PC-3 (cell line): ENCODE measurements at regions not wholly inside any gene's neighbourhood (a gene's known extent, or its start where the extent isn't known, plus 50 kb on each side); places are given as distances from the start of the nearest gene placed in this dataset.

Source experiments
- ATAC-seq: fragments of 200-7000 bp; cut with Tn5 transposase; 2 replicates; pipeline ENCODE4 v1.9.1; 2020; ENCODE audit warnings: mild to moderate bottlenecking, moderate library complexity
- BruUV-seq: library from RNA; stranded (reverse); fragments of 400-500 nt; replicated peaks from 2 replicates; lab custom pipeline; 2021; lab: Mats Ljungman, UMichigan
- CTCF ChIA-PET: fragments of 300-600 bp; sonication (Branson Sonifier 250); formaldehyde crosslinking; loops from one replicate; lab custom pipeline; 2022; ENCODE audit warnings: antibody characterized with exemption; lab: Charles Lee
- POLR2A ChIA-PET: fragments of 300-600 bp; sonication (Branson Sonifier 250); formaldehyde crosslinking; loops from one replicate; lab custom pipeline; 2022; ENCODE audit warnings: antibody characterized with exemption; ENCODE audit not compliant: unreplicated experiment; lab: Charles Lee
- DNase-seq: peaks from one replicate; pipeline ENCODE4 v3.0.0-alpha.2; 2015
- H2AFZ ChIP-seq: fragments of 300-600 bp; sonication (generic); 2 replicates; pipeline ENCODE4 v1.6.0; 2016; ENCODE audit warnings: antibody characterized with exemption, low read length
- H3F3A ChIP-seq: fragments of 300-600 bp; sonication (generic); one replicate; pipeline ENCODE4 v1.6.0; 2017; ENCODE audit warnings: antibody characterized with exemption, low read length, control low read depth, mild to moderate bottlenecking; ENCODE audit not compliant: unreplicated experiment
- H3K27ac ChIP-seq: fragments of 300-600 bp; sonication (generic); 2 replicates; pipeline ENCODE4 v1.5.1; 2016; ENCODE audit warnings: mild to moderate bottlenecking, low read length
- H3K27me3 ChIP-seq: fragments of 300-600 bp; sonication (generic); 2 replicates; pipeline ENCODE4 v1.6.1; 2016; ENCODE audit warnings: low read length, mixed read lengths
- H3K36me3 ChIP-seq: fragments of 300-600 bp; sonication (generic); 2 replicates; pipeline ENCODE4 v1.6.1; 2016; ENCODE audit warnings: low read depth, mixed run types, low read length, mixed read lengths
- H3K4me1 ChIP-seq: fragments of 300-600 bp; sonication (generic); 2 replicates; pipeline ENCODE4 v1.5.1; 2016; ENCODE audit warnings: low read length; ENCODE audit not compliant: insufficient read depth
- H3K4me2 ChIP-seq: fragments of 300-600 bp; sonication (generic); 2 replicates; pipeline ENCODE4 v1.6.0; 2016; ENCODE audit warnings: low read length
- H3K4me3 ChIP-seq: fragments of 300-600 bp; sonication (generic); 2 replicates; pipeline ENCODE4 v1.5.1; 2016; ENCODE audit warnings: mild to moderate bottlenecking, low read length, mixed read lengths
- H3K79me2 ChIP-seq: fragments of 300-600 bp; sonication (generic); 2 replicates; pipeline ENCODE4 v1.6.1; 2017; ENCODE audit warnings: low read length, mixed read lengths
- H3K9ac ChIP-seq: fragments of 300-600 bp; sonication (generic); 2 replicates; pipeline ENCODE4 v1.6.0; 2016; ENCODE audit warnings: mild to moderate bottlenecking, low read length
- H3K9me2 ChIP-seq: fragments of 300-600 bp; sonication (generic); replicated peaks from 2 replicates; pipeline ENCODE4 v1.6.1; 2016; ENCODE audit warnings: mixed run types, low read length, mixed read lengths
- H3K9me3 ChIP-seq: fragments of 300-600 bp; sonication (generic); 2 replicates; pipeline ENCODE4 v1.6.1; 2016; ENCODE audit warnings: low read length, mixed read lengths
- H4K20me1 ChIP-seq: fragments of 300-600 bp; sonication (generic); 2 replicates; pipeline ENCODE4 v1.6.1; 2016; ENCODE audit warnings: low read length, mixed read lengths
- EZH2 ChIP-seq: fragments of 300-600 bp; sonication (generic); IDR thresholded peaks from one replicate; pipeline ENCODE4 v1.6.1; 2017; ENCODE audit warnings: antibody characterized with exemption, mild to moderate bottlenecking, low read length; ENCODE audit not compliant: unreplicated experiment
- EZH2phosphoT487 ChIP-seq: fragments of 300-600 bp; sonication (generic); IDR thresholded peaks from 2 replicates; pipeline ENCODE4 v1.6.1; 2018; ENCODE audit warnings: mild to moderate bottlenecking, antibody characterized with exemption, low read length, borderline replicate concordance
- intact Hi-C: fragments of 100-400 bp; cut with micrococcal nuclease; formaldehyde crosslinking; loops from 2 replicates; pipeline ENCODE4 v1.9.0; 2023
- TF ChIP-seq, protein P1 (sequence below): fragments of 300-600 bp; sonication (generic); conservative IDR thresholded peaks from 2 replicates; pipeline ENCODE4 v1.5.1; 2017; ENCODE audit warnings: antibody characterized with exemption, low read depth, mild to moderate bottlenecking, low read length

DNA sequence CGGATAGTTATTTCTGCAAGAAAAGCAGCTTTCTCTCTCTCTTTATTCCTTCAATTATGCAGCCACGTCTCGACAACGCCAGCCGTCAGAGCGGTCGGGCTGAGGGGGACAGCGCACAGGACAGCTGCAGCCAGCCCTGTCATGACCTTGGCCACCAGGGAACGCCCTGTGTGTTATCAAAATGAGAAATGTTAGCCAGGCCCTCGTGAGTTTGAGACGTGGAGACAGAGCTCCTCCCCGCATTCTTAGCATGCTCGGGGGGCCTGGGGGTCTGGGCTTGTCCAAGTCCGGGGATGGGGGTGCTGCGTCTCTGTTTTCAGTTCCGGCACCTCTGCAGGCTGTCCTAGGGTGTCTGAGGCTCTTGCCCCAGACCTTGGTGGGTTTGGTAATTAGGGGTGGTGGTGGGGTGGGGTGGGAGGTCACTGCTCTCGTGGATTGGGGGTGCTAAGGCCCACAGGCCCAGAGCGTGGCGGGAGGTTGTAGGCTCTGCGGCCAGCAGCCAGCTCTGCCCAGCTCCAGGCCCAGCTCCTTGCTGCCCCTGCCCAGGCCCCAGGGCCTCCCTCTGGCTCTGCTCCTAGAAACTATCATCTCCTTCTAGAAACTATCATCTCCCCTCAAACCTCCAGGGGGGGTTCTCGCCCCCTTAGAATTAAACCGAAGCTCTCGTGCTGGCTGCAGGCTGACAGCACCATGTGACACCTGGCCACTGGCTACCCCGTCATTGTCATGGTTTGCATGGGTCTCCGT is 54.3 kb upstream of the GATA5 start:
- H3K4me2 ChIP-seq, result no peak overlapping the region
- BruUV-seq, result no TSS peak
- H3K4me1 ChIP-seq, result no peaks in the 10 kb centered on the region
- H3K4me3 ChIP-seq, result no peak overlapping the region
- no peaks in the 10 kb centered on the region for H3K9me3 ChIP-seq
- no peaks in the 10 kb centered on the region for H3F3A ChIP-seq
- DNase-seq (no peak), ATAC-seq (no peak)
- no peaks in the 10 kb centered on the region for H3K9me2 ChIP-seq
- no peak overlapping the region for H3K9ac ChIP-seq
- H4K20me1 ChIP-seq, result no peaks in the 10 kb centered on the region
- no peaks in the 10 kb centered on the region for H3K36me3 ChIP-seq
- intact Hi-C loops, result no loop called here
- no peak overlapping the region for H3K27ac ChIP-seq
- TF ChIP-seq EZH2phosphoT487 (no peak), EZH2 (no peak)
- TF ChIP-seq, protein P1, sequence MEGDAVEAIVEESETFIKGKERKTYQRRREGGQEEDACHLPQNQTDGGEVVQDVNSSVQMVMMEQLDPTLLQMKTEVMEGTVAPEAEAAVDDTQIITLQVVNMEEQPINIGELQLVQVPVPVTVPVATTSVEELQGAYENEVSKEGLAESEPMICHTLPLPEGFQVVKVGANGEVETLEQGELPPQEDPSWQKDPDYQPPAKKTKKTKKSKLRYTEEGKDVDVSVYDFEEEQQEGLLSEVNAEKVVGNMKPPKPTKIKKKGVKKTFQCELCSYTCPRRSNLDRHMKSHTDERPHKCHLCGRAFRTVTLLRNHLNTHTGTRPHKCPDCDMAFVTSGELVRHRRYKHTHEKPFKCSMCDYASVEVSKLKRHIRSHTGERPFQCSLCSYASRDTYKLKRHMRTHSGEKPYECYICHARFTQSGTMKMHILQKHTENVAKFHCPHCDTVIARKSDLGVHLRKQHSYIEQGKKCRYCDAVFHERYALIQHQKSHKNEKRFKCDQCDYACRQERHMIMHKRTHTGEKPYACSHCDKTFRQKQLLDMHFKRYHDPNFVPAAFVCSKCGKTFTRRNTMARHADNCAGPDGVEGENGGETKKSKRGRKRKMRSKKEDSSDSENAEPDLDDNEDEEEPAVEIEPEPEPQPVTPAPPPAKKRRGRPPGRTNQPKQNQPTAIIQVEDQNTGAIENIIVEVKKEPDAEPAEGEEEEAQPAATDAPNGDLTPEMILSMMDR, result no peak
- no peaks in the 10 kb centered on the region; the same call in 1 of the 2 replicates for H3K27me3 ChIP-seq
- no peaks in the 10 kb centered on the region for H3K79me2 ChIP-seq
- ChIA-PET POLR2A (no interaction called here), CTCF (interaction anchor here (0.6 kb wide), 1 partner anchor 48 kb away, joined by 4 read pairs; no protein-coding TSS in a partner anchor)
- H2AFZ ChIP-seq, result no peak overlapping the region

DNA sequence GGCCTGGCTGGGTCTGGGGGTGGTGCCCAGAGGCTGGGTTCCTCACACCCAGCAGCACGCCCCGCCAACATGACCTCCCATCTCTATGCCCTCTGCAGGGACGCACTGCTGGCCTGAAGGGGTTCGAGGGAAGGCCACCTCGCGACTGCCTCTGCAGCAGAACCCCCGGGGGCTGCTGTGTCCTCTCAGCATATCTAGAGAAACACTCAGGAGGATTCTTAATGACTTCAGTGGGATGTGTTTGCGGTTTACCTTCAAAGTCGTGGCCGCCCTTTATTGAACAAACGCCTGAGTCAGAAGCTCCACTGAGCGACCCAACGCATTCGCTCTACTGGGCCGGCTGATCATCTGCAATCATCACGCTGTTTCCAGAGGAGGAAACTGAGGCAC is 54.8 kb upstream of the GATA5 start:
- ATAC-seq (no peak), DNase-seq (no peak)
- Histone ChIP-seq H2AFZ (no peak overlapping the region), H3K4me1 (no peaks in the 10 kb centered on the region), H3K27me3 (no peaks in the 10 kb centered on the region; the same call in 1 of the 2 replicates), H3K4me2 (no peak overlapping the region), H3K4me3 (no peak overlapping the region), H3K9me2 (no peaks in the 10 kb centered on the region), H4K20me1 (no peaks in the 10 kb centered on the region), H3F3A (no peaks in the 10 kb centered on the region), H3K27ac (no peak overlapping the region), H3K9ac (no peak overlapping the region), H3K9me3 (no peaks in the 10 kb centered on the region), H3K79me2 (no peaks in the 10 kb centered on the region), H3K36me3 (no peaks in the 10 kb centered on the region)
- ChIA-PET CTCF (no interaction called here), POLR2A (no interaction called here)
- intact Hi-C loops, result no loop called here
- TF ChIP-seq EZH2phosphoT487 (no peak), EZH2 (no peak)
- TF ChIP-seq, protein P1, result no peak
- BruUV-seq, result no TSS peak
